ENCODE measurements at regions not wholly inside any gene's neighbourhood (a gene's known extent, or its start where the extent isn't known, plus 50 kb on each side); places are given as distances from the start of the nearest gene placed in this dataset.
"Not testable (repeated sequence)": the region's sequence is repeated elsewhere in the genome, so short reads cannot be mapped to it uniquely, and the experiment has no call there.

DNA sequence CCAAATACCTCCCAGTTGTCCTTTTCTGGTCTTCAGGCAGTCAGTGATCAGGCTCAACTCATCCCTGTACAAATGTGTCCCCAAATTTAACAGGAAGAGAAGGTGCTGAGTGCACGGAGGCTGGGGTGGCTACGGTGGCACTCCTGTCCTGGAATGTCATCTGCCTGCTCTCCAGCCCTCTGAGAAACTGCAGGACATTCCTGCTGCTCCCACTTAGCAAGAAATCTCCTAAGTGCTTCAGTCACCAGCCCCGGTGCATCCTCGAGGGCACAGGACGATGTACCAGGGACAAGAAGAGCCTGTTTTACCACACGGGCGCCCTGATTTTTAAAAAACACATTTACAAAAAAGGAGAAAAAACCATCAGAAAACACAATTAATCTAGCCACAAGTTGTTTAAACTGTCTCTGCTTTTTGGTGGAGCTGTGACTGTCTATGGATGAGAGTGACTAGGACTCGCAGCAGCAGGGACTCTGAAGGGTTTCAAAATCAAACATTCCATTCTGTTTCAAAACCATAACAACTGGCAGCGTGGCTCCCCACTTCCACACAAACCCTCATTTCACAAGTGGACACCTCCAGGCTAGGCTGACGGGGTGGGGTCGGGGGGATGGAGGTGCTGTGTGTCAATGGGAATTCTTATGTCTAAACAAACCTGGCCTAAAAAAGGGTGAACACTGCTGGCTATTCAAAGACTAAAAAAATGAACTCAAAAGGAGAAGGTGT, 65.3 kb upstream of the CNEP1R1 start:
- H3K27me3 Mint-ChIP-seq: peaks cover 5% of the 10 kb centered on the region
- H3K9me3 Mint-ChIP-seq: no peaks in the 10 kb centered on the region
- no peaks in the 10 kb centered on the region for H3K36me3 Mint-ChIP-seq
- no peak overlapping the region for H3K4me3 Mint-ChIP-seq
- H3K4me1 Mint-ChIP-seq: no peaks in the 10 kb centered on the region
- H3K27ac Mint-ChIP-seq: no peak overlapping the region

DNA sequence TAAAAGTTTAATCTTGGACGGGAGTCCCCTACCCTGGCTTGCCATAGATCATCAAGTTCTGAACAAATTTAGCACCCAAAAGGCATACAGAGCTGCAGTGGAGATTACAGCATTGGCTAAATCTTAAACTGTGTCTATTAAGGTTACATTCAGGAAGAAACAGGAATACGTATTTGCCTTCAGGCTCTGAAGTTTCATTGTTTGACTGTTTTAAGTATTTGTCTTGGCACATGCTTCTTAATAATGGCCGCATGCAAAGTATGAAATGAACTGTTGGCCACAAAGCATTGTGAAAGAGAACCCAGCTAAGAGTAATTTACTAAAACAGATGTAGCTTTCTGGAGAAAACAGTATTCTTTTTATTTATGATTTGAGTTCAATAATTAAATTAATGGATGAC, 63.9 kb upstream of the CNEP1R1 start:
- H3K4me1 Mint-ChIP-seq: no peaks in the 10 kb centered on the region
- no peak overlapping the region for H3K27ac Mint-ChIP-seq
- H3K27me3 Mint-ChIP-seq: peaks cover 5% of the 10 kb centered on the region
- H3K9me3 Mint-ChIP-seq: no peaks in the 10 kb centered on the region
- no peak overlapping the region for H3K4me3 Mint-ChIP-seq
- H3K36me3 Mint-ChIP-seq: no peaks in the 10 kb centered on the region

DNA sequence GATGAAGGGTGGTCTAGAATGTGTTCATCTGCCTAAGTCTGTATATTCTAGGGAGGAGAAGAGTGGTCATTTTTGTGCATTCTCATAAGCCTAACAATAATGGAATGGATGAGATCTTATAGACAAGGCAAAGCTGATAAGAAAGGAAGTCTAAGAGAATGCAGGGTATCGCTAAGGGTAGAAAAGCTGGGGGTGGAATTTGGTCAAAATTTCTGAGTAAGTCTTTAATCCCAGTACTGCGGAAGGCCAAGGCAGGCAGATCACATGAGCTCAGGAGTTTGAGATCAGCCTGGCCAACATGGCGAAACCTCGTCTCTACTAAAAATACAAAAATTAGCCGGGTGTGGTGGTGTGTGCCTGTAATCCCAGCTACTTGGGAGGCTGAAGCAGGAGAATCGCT, 62.5 kb upstream of the CNEP1R1 start:
- not testable (repeated sequence) for H3K36me3 Mint-ChIP-seq, H3K9me3 Mint-ChIP-seq, H3K4me1 Mint-ChIP-seq, H3K27ac Mint-ChIP-seq, H3K27me3 Mint-ChIP-seq, H3K4me3 Mint-ChIP-seq

DNA sequence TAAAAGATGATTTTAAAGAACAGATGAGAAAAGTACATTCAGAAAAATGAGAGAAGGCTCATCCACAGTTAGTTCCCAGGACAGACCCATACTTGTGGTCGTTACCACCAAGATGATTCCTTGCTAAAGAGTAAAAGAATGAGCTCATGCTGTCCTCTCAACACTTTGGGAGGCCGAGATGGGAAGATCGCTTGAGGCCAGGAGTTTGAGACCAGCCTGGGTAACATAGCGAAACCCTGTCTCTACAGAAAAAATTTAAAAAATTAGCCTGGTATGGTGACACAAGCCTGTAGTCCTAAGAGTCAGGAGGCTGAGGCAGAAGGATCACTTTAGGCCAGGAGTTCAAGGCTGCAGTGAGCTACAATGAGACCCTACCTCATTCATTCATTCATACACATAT, 60.7 kb upstream of the CNEP1R1 start:
- no peak overlapping the region for H3K4me3 Mint-ChIP-seq
- peaks cover 16% of the 10 kb centered on the region for H3K27me3 Mint-ChIP-seq
- H3K27ac Mint-ChIP-seq: no peak overlapping the region
- H3K36me3 Mint-ChIP-seq: no peaks in the 10 kb centered on the region
- H3K9me3 Mint-ChIP-seq: no peaks in the 10 kb centered on the region
- no peaks in the 10 kb centered on the region for H3K4me1 Mint-ChIP-seq

DNA sequence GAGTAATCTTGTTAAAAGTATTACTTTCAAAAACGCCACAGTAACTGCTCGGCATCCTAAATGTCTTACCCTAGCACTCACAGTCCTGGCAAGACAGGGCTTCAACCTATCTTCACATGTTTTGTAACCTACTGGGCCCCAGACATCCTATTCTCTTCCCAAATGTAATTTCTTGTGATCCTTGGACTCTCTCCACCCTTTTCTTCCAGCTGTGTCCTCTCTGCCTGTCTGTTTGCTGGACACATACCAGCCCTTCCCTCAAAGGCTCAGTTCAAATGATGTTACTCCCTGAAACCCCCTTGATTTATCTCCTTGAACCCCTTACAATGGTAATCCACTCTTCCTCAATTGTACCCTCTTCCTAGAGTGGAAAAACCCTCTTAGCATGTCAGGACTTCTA, 60.1 kb upstream of the CNEP1R1 start:
- H3K27me3 Mint-ChIP-seq: peaks cover 23% of the 10 kb centered on the region
- no peak overlapping the region for H3K4me3 Mint-ChIP-seq
- H3K36me3 Mint-ChIP-seq: no peaks in the 10 kb centered on the region
- no peaks in the 10 kb centered on the region for H3K4me1 Mint-ChIP-seq
- no peaks in the 10 kb centered on the region for H3K9me3 Mint-ChIP-seq
- H3K27ac Mint-ChIP-seq: no peak overlapping the region

DNA sequence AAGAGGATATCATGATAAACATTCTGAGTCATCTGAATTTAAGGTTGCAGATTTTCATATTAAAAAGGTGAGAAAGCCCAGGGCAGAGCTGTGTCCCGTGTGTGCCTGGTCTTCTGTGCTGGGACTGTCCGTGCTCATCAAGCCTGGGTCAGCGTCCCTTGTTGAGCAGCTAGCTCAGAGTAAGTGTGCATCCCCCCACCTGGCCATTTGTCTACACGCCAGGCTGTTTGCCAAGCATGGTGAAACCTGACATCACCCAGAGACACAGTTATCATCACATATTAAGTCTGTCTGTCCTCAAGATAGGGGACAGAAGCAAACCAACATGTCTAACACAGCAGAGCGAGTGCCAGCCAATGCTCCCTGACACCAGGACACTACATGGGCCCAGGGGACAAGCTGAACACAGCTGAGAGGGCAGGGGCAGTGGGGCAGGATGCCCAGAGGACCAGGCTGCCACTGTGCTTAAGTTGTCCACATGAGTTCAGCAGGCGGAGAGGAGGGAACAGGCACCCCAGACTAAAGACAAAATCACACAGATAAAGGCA, 57.9 kb upstream of the CNEP1R1 start:
- Mint-ChIP-seq H3K4me3 (no peak overlapping the region), H3K36me3 (no peaks in the 10 kb centered on the region), H3K27ac (no peak overlapping the region), H3K9me3 (no peaks in the 10 kb centered on the region), H3K4me1 (no peaks in the 10 kb centered on the region), H3K27me3 (peaks cover 22% of the 10 kb centered on the region)

DNA sequence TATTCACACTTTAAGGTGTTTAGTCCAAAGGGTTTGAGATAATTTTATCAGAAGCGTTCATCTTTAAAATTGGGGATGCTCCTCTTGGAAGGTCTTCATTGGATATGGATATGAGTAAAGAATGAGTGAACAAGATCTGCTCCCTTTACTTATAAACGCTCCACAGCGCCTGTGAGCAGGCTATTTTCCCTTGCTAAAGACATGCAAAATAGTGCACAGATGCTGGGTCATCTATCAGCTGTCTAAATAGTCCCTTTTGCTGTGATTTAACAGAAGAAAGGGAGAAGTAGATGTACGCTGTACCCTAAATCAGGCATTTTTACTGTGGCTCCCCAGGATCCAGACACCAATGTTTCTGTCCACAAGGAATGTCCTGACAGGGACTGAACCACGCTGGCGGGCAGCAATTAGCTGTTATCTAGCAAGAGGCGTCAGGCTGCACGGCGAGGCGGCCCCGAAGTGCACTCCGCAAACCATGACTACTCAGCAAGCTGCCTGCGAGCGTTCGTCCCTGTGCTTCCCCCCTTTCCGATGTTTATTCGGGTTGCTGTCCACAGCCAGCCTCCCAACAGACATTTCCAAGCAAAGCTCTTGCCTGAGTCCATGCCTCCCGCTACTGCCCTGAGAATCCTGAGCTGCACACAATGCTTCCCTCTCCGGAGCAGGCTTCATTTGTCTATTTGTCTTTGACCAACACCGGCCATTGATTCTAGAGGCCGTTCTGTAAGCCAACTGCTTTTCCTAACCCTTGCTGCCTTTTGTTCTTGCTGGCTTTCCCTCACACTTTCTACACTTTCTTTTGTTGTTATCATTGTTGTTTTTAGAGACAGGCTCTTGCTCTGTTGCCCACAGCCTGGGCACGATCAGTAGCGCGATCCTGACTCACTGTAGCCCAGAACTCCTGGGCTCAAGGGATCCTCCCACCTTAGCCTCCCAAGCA, 55.7 kb upstream of the CNEP1R1 start:
- Mint-ChIP-seq H3K4me3 (no peak overlapping the region), H3K27me3 (peaks cover 18% of the 10 kb centered on the region), H3K36me3 (no peaks in the 10 kb centered on the region), H3K27ac (no peak overlapping the region), H3K4me1 (no peaks in the 10 kb centered on the region), H3K9me3 (no peaks in the 10 kb centered on the region)

DNA sequence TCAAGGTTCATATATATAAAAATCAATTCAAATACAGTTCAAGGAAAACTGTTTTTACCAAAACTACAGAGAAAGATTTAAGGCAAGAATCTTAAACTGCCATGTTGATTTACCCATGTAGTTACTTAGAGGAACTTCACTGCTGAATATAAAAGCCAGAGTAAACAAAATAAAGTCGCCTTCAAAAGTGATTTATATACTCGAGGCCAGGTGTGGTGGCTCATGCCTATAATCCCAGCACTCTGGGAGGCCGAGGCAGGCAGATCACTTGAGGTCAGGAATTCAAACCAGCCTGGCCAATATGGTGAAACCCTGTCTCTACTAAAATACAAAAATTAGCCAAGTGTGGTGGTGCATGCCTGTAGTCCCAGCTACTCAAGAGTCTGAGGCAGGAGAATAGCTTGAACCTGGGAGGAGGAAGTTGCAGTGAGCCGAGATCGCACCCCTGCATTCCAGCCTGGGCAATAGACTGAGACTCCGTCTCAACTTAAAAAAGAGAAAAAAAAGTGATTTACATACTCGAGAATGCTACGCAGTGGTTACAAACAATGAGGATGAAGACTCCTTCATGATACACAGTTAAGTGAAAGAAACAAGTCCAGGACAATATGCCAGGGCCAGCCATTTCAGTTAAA, 54.1 kb upstream of the CNEP1R1 start:
- Mint-ChIP-seq H3K4me3 (no peak overlapping the region), H3K9me3 (no peaks in the 10 kb centered on the region), H3K4me1 (no peaks in the 10 kb centered on the region), H3K27me3 (peaks cover 18% of the 10 kb centered on the region), H3K36me3 (no peaks in the 10 kb centered on the region), H3K27ac (no peak overlapping the region)

DNA sequence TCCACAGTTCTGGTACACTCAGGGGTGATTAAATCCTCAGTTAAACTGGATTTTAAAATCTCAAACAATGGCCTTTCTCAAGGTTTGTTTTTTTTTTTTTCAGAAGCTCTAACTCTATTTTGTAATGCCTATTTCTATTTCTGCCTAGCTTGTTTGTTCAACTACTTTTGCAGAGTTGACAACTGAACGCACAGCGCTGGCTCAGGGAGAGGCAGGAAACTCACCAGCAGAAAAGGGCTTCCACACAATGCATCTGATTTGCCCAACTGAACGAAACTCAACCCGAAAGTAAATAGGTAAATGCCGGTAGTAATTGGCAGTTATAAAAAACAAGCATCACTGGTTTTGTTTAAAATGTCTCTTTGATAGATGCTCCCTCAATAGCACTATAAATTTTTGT, 52.7 kb upstream of the CNEP1R1 start:
- no peak overlapping the region for H3K4me3 Mint-ChIP-seq
- no peak overlapping the region for H3K27ac Mint-ChIP-seq
- H3K9me3 Mint-ChIP-seq: no peaks in the 10 kb centered on the region
- H3K4me1 Mint-ChIP-seq: no peaks in the 10 kb centered on the region
- no peaks in the 10 kb centered on the region for H3K36me3 Mint-ChIP-seq
- peaks cover 18% of the 10 kb centered on the region for H3K27me3 Mint-ChIP-seq

DNA sequence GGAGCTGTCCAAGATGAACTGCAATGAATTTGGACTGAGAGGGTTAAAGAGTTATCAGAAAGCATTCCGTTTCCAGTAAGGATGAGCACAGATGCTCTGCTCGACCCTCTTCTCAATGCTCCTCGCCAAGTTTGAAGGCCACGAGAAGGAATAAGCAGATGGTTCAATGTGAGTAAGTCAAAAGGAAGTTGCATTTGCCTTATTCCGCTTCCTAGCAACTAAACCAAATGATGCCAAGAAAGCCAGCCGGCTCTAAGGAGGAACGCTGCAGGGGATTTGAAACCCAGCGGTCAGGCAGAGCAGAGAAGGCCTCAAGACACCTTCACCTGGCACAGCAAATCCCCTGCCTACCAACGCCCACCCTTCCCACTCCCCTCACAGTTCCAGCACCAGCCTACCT, 52.1 kb upstream of the CNEP1R1 start:
- Mint-ChIP-seq H3K27me3 (peaks cover 16% of the 10 kb centered on the region), H3K36me3 (no peaks in the 10 kb centered on the region), H3K4me1 (no peaks in the 10 kb centered on the region), H3K9me3 (no peaks in the 10 kb centered on the region), H3K27ac (no peak overlapping the region), H3K4me3 (no peak overlapping the region)
